GM18867 (cell line): ENCODE measurements at regions not wholly inside any gene's neighbourhood (a gene's known extent, or its start where the extent isn't known, plus 50 kb on each side); places are given as distances from the start of the nearest gene placed in this dataset.
"Not testable (repeated sequence)": the region's sequence is repeated elsewhere in the genome, so short reads cannot be mapped to it uniquely, and the experiment has no call there.

Experiments
- ATAC-seq: cut with Tn5 transposase; IDR thresholded peaks from one replicate; pipeline ENCODE4 v1.9.1; 2021; ENCODE audit warnings: mild to moderate bottlenecking, moderate library complexity; ENCODE audit not compliant: unreplicated experiment

GRCh38 chr15:66959875-66960274, 105.5 kb upstream of the SMAD3 start:
- ATAC-seq: no peak

- no peak for ATAC-seq
Observed at GRCh38 chr15:66960519-66960918, 104.9 kb upstream of the SMAD3 start.

GRCh38 chr15:66961407-66961884, 104.0 kb upstream of the SMAD3 start:
- no peak for ATAC-seq

- no peak for ATAC-seq
Observed at GRCh38 chr15:66961901-66962300, 103.5 kb upstream of the SMAD3 start.

- no peak for ATAC-seq
Observed at GRCh38 chr15:66962522-66962921, 102.9 kb upstream of the SMAD3 start.

GRCh38 chr15:66963084-66963483, 102.3 kb upstream of the SMAD3 start:
- no peak for ATAC-seq

- no peak for ATAC-seq
Observed at GRCh38 chr15:66963710-66964109, 101.7 kb upstream of the SMAD3 start.

GRCh38 chr15:66964111-66964738, 101.2 kb upstream of the SMAD3 start:
- ATAC-seq: no peak

- ATAC-seq: no peak
Observed at GRCh38 chr15:66964791-66965190, 100.6 kb upstream of the SMAD3 start.

GRCh38 chr15:66965201-66965900, 100.1 kb upstream of the SMAD3 start:
- no peak for ATAC-seq

GRCh38 chr15:66966256-66966655, 99.1 kb upstream of the SMAD3 start:
- ATAC-seq: no peak

GRCh38 chr15:66968806-66969596, 96.4 kb upstream of the SMAD3 start:
- no peak for ATAC-seq

- not testable (repeated sequence) for ATAC-seq
Observed at GRCh38 chr15:66974131-66974530, 91.3 kb upstream of the SMAD3 start.

- ATAC-seq: not testable (repeated sequence)
Observed at GRCh38 chr15:66976106-66976640, 89.2 kb upstream of the SMAD3 start.

GRCh38 chr15:66980326-66980725, 85.1 kb upstream of the SMAD3 start:
- ATAC-seq: not testable (repeated sequence)

- ATAC-seq: no peak
Observed at GRCh38 chr15:66981771-66982170, 83.6 kb upstream of the SMAD3 start.

GRCh38 chr15:66982250-66982649, 83.2 kb upstream of the SMAD3 start:
- no peak for ATAC-seq

- no peak for ATAC-seq
Observed at GRCh38 chr15:66982816-66983215, 82.6 kb upstream of the SMAD3 start.

GRCh38 chr15:66985653-66986052, 79.7 kb upstream of the SMAD3 start:
- ATAC-seq: no peak

- no peak for ATAC-seq
Observed at GRCh38 chr15:66986951-66987350, 78.5 kb upstream of the SMAD3 start.

GRCh38 chr15:66993090-66993489, 72.3 kb upstream of the SMAD3 start:
- ATAC-seq: no peak
